ENCODE measurements at regions not wholly inside any gene's neighbourhood (a gene's known extent, or its start where the extent isn't known, plus 50 kb on each side); places are given as distances from the start of the nearest gene placed in this dataset.

- no peak for DNase-seq
- intact Hi-C loops (cut with micrococcal nuclease), result no loop called here
- Histone ChIP-seq H2BK15ac (ENCODE audit: low read depth, low read length) (no peak overlapping the region), H3K4me2 (ENCODE audit: low read depth, low read length) (no peak overlapping the region), H3K23ac (ENCODE audit: low read depth, low read length) (no peak overlapping the region), H3K56ac (ENCODE audit: extremely low read depth, insufficient read depth, low read length) (no peak overlapping the region), H3K18ac (ENCODE audit: low read depth, low read length) (no peak overlapping the region), H3K4me1 (ENCODE audit: control insufficient read depth, insufficient read depth, low read length) (no peaks in the 10 kb centered on the region), H3K79me1 (ENCODE audit: low read depth in 1 of 2, low read length in 2 of 2) (no peaks in the 10 kb centered on the region), H3K36me3 (ENCODE audit: control insufficient read depth, insufficient read depth, low read length) (no peaks in the 10 kb centered on the region), H4K5ac (ENCODE audit: low read depth, low read length) (no peak overlapping the region), H2BK120ac (ENCODE audit: low read depth, low read length) (no peak overlapping the region), H3K4me3 (ENCODE audit: insufficient read depth, low read depth, low read length) (no peak overlapping the region), H2AK9ac (replicated peaks; ENCODE audit: low read depth, low read length, poor library complexity) (no peak overlapping the region), H3K9ac (ENCODE audit: low read depth, low read length) (no peak overlapping the region), H4K8ac (ENCODE audit: low read depth in 2 of 2, low read length in 2 of 2) (no peak overlapping the region), H3K27me3 (ENCODE audit: control insufficient read depth, insufficient read depth, low read length) (peaks cover 11% of the 10 kb centered on the region), H4K91ac (ENCODE audit: insufficient read depth, low read depth, low read length) (no peak overlapping the region), H2AFZ (replicated peaks; ENCODE audit: low read length, poor library complexity) (no peak overlapping the region), H2BK20ac (ENCODE audit: low read depth, low read length) (no peak overlapping the region), H4K20me1 (ENCODE audit: insufficient read depth, low read length) (no peaks in the 10 kb centered on the region), H2AK5ac (ENCODE audit: low read depth, low read length) (no peak overlapping the region), H2BK5ac (ENCODE audit: low read depth, low read length, poor library complexity, severe bottlenecking) (no peak overlapping the region), H3K4ac (ENCODE audit: low read depth, low read length) (no peak overlapping the region), H3K14ac (replicated peaks; ENCODE audit: low read depth, low read length) (no peak overlapping the region), H3K27ac (ENCODE audit: insufficient read depth, low read length) (no peak overlapping the region), H3K9me1 (ENCODE audit: insufficient read depth, low read length) (no peaks in the 10 kb centered on the region), H3K9me3 (ENCODE audit: control insufficient read depth, insufficient read depth, low read length) (no peaks in the 10 kb centered on the region)
- ATAC-seq (ENCODE audit: low read depth), result no peak
- ChIA-PET POLR2A (ENCODE audit: unreplicated experiment) (no interaction called here), CTCF (no interaction called here)
- dilution Hi-C loops (cut with HindIII; ENCODE audit: low sequenced_read_pairs, unreplicated experiment), result no loop called here
- no CpG with 5 or more reads among the region's 2 CpGs for WGBS, 2 experiments (ENCODE audit: extremely low coverage in 2 of 2, insufficient read length in 1 of 2)
- TF ChIP-seq CHD1 (IDR thresholded peaks at IDR 0.05; ENCODE audit: low read depth, low read length), result no peak
- TF ChIP-seq CEBPB (IDR thresholded peaks at IDR 0.05; ENCODE audit: low read depth, low read length), result no peak
- TF ChIP-seq, protein P1, sequence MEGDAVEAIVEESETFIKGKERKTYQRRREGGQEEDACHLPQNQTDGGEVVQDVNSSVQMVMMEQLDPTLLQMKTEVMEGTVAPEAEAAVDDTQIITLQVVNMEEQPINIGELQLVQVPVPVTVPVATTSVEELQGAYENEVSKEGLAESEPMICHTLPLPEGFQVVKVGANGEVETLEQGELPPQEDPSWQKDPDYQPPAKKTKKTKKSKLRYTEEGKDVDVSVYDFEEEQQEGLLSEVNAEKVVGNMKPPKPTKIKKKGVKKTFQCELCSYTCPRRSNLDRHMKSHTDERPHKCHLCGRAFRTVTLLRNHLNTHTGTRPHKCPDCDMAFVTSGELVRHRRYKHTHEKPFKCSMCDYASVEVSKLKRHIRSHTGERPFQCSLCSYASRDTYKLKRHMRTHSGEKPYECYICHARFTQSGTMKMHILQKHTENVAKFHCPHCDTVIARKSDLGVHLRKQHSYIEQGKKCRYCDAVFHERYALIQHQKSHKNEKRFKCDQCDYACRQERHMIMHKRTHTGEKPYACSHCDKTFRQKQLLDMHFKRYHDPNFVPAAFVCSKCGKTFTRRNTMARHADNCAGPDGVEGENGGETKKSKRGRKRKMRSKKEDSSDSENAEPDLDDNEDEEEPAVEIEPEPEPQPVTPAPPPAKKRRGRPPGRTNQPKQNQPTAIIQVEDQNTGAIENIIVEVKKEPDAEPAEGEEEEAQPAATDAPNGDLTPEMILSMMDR (conservative IDR thresholded peaks at IDR 0.05; ENCODE audit: low read depth, low read length), result no peak
- no peak for TF ChIP-seq FOS (IDR thresholded peaks at IDR 0.05; ENCODE audit: low read depth, low read length)
- TF ChIP-seq MAFK (IDR thresholded peaks at IDR 0.05; ENCODE audit: low read depth, low read length), result no peak
- no peak for TF ChIP-seq RFX5 (IDR thresholded peaks at IDR 0.05; ENCODE audit: low read depth, low read length)
- TF ChIP-seq POLR2A (IDR thresholded peaks at IDR 0.05; ENCODE audit: low read depth, low read length), result no peak
- TF ChIP-seq, protein P2, sequence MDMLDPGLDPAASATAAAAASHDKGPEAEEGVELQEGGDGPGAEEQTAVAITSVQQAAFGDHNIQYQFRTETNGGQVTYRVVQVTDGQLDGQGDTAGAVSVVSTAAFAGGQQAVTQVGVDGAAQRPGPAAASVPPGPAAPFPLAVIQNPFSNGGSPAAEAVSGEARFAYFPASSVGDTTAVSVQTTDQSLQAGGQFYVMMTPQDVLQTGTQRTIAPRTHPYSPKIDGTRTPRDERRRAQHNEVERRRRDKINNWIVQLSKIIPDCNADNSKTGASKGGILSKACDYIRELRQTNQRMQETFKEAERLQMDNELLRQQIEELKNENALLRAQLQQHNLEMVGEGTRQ (IDR thresholded peaks at IDR 0.05; ENCODE audit: low read depth, low read length), result no peak
- in situ Hi-C loops (cut with MboI; ENCODE audit: low sequenced_read_pairs), result loop anchor here (10.0 to 25.0 kb wide), 2 partner anchors 175 to 608 kb away; no protein-coding TSS in a partner anchor
- no TSS peak for BruUV-seq (replicated peaks)
Measured at GRCh38 chr21:32829504-32829903, 57.9 kb upstream of the PAXBP1 start.

Data from IMR-90 (cell line).